ENCODE measurements at regions not wholly inside any gene's neighbourhood (a gene's known extent, or its start where the extent isn't known, plus 50 kb on each side); places are given as distances from the start of the nearest gene placed in this dataset.

DNA sequence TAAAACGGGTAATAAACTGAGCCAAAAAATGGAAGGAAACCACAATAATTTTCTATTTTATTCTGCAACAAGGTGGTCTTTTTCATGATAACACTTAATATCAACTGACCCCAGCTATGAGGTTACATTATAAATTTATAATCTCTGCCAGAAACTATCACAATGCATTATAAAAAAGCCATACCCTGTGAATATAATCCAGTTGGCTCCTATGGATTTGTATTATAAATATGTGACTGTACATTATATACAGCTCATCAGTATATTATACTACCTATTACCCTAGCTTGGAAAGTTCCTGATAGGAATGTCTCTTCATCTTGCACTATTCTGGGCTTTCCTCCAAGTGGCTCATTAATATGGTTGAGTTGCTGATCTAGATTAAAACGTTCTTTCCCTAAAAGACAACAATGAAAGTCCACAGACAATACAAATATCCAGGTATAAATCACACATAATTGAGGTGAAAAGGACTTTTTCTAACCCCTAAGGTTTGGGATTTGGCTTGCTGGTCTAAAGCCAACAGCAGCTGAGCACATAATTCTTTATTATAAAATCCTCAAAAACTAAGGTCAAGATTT, 487.7 kb downstream of the TTLL7 start:
- BruUV-seq (replicated peaks), result no TSS peak
- Histone ChIP-seq H2AFZ (replicated peaks; ENCODE audit: low read length, poor library complexity) (no peak overlapping the region), H2BK20ac (ENCODE audit: low read depth, low read length) (no peak overlapping the region), H3K9me3 (ENCODE audit: control insufficient read depth, insufficient read depth, low read length) (no peaks in the 10 kb centered on the region), H3K4me1 (ENCODE audit: control insufficient read depth, insufficient read depth, low read length) (no peaks in the 10 kb centered on the region), H2AK9ac (replicated peaks; ENCODE audit: low read depth, low read length, poor library complexity) (no peak overlapping the region), H3K4me2 (ENCODE audit: low read depth, low read length) (no peak overlapping the region), H3K23ac (ENCODE audit: low read depth, low read length) (no peak overlapping the region), H3K36me3 (ENCODE audit: control insufficient read depth, insufficient read depth, low read length) (no peaks in the 10 kb centered on the region), H4K20me1 (ENCODE audit: insufficient read depth, low read length) (no peaks in the 10 kb centered on the region), H2AK5ac (ENCODE audit: low read depth, low read length) (no peak overlapping the region), H3K18ac (ENCODE audit: low read depth, low read length) (no peak overlapping the region), H2BK5ac (ENCODE audit: low read depth, low read length, poor library complexity, severe bottlenecking) (no peak overlapping the region), H3K27ac (ENCODE audit: insufficient read depth, low read length) (no peak overlapping the region), H3K56ac (ENCODE audit: extremely low read depth, insufficient read depth, low read length) (no peak overlapping the region), H2BK120ac (ENCODE audit: low read depth, low read length) (no peak overlapping the region), H4K91ac (ENCODE audit: insufficient read depth, low read depth, low read length) (no peak overlapping the region), H4K5ac (ENCODE audit: low read depth, low read length) (no peak overlapping the region), H4K8ac (ENCODE audit: low read depth in 2 of 2, low read length in 2 of 2) (no peak overlapping the region), H3K4ac (ENCODE audit: low read depth, low read length) (no peak overlapping the region), H3K14ac (replicated peaks; ENCODE audit: low read depth, low read length) (no peak overlapping the region), H2BK15ac (ENCODE audit: low read depth, low read length) (no peak overlapping the region), H3K27me3 (ENCODE audit: control insufficient read depth, insufficient read depth, low read length) (no peaks in the 10 kb centered on the region), H3K9me1 (ENCODE audit: insufficient read depth, low read length) (no peaks in the 10 kb centered on the region), H3K4me3 (ENCODE audit: insufficient read depth, low read depth, low read length) (no peak overlapping the region), H3K79me1 (ENCODE audit: low read depth in 1 of 2, low read length in 2 of 2) (no peaks in the 10 kb centered on the region), H3K9ac (ENCODE audit: low read depth, low read length) (no peak overlapping the region)
- ATAC-seq (ENCODE audit: low read depth), result no peak
- no peak for TF ChIP-seq NFE2L2 (IDR thresholded peaks at IDR 0.05; ENCODE audit: low read depth, low read length)
- no peak for TF ChIP-seq RCOR1 (IDR thresholded peaks at IDR 0.05; ENCODE audit: insufficient replicate concordance, low read length)
- TF ChIP-seq SMC3 (IDR thresholded peaks at IDR 0.05; ENCODE audit: low read depth, low read length), result no peak
- TF ChIP-seq, protein P1, sequence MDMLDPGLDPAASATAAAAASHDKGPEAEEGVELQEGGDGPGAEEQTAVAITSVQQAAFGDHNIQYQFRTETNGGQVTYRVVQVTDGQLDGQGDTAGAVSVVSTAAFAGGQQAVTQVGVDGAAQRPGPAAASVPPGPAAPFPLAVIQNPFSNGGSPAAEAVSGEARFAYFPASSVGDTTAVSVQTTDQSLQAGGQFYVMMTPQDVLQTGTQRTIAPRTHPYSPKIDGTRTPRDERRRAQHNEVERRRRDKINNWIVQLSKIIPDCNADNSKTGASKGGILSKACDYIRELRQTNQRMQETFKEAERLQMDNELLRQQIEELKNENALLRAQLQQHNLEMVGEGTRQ (IDR thresholded peaks at IDR 0.05; ENCODE audit: low read depth, low read length), result no peak
- TF ChIP-seq CHD1 (IDR thresholded peaks at IDR 0.05; ENCODE audit: low read depth, low read length), result no peak
- TF ChIP-seq, protein P2, sequence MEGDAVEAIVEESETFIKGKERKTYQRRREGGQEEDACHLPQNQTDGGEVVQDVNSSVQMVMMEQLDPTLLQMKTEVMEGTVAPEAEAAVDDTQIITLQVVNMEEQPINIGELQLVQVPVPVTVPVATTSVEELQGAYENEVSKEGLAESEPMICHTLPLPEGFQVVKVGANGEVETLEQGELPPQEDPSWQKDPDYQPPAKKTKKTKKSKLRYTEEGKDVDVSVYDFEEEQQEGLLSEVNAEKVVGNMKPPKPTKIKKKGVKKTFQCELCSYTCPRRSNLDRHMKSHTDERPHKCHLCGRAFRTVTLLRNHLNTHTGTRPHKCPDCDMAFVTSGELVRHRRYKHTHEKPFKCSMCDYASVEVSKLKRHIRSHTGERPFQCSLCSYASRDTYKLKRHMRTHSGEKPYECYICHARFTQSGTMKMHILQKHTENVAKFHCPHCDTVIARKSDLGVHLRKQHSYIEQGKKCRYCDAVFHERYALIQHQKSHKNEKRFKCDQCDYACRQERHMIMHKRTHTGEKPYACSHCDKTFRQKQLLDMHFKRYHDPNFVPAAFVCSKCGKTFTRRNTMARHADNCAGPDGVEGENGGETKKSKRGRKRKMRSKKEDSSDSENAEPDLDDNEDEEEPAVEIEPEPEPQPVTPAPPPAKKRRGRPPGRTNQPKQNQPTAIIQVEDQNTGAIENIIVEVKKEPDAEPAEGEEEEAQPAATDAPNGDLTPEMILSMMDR (conservative IDR thresholded peaks at IDR 0.05; ENCODE audit: low read depth, low read length), result no peak
- no peak for TF ChIP-seq RAD21 (IDR thresholded peaks at IDR 0.05; ENCODE audit: low read length)
- no peak for TF ChIP-seq CEBPB (IDR thresholded peaks at IDR 0.05; ENCODE audit: low read depth, low read length)
- TF ChIP-seq RFX5 (IDR thresholded peaks at IDR 0.05; ENCODE audit: low read depth, low read length), result no peak
- no peak for TF ChIP-seq MXI1 (IDR thresholded peaks at IDR 0.05; ENCODE audit: borderline replicate concordance, low read depth, low read length)
- TF ChIP-seq MAZ (IDR thresholded peaks at IDR 0.05; ENCODE audit: borderline replicate concordance, low read depth, low read length), result no peak
- TF ChIP-seq, protein P3, sequence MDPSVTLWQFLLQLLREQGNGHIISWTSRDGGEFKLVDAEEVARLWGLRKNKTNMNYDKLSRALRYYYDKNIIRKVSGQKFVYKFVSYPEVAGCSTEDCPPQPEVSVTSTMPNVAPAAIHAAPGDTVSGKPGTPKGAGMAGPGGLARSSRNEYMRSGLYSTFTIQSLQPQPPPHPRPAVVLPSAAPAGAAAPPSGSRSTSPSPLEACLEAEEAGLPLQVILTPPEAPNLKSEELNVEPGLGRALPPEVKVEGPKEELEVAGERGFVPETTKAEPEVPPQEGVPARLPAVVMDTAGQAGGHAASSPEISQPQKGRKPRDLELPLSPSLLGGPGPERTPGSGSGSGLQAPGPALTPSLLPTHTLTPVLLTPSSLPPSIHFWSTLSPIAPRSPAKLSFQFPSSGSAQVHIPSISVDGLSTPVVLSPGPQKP (IDR thresholded peaks at IDR 0.05; ENCODE audit: borderline replicate concordance, low read depth, low read length), result no peak
- TF ChIP-seq POLR2A (IDR thresholded peaks at IDR 0.05; ENCODE audit: low read depth, low read length), result no peak
- TF ChIP-seq BHLHE40 (IDR thresholded peaks at IDR 0.05; ENCODE audit: low read depth, low read length), result no peak
- in situ Hi-C loops (cut with MboI; ENCODE audit: low sequenced_read_pairs), result no loop called here
- DNase-seq, result no peak
- ChIA-PET POLR2A (ENCODE audit: unreplicated experiment) (no interaction called here), CTCF (no interaction called here)
- dilution Hi-C loops (cut with HindIII; ENCODE audit: low sequenced_read_pairs, unreplicated experiment), result no loop called here
- intact Hi-C loops (cut with micrococcal nuclease), result no loop called here
- WGBS, 2 experiments (ENCODE audit: extremely low coverage in 2 of 2, insufficient read length in 1 of 2), result no CpG with 5 or more reads among the region's 2 CpGs
